Stimulated activated CD8-positive, alpha-beta memory T cell treated with anti-CD3 and anti-CD28 coated beads, Interleukin-2, amount 100 ng/mL, for 48 hours (primary cell): ENCODE measurements at regions not wholly inside any gene's neighbourhood (a gene's known extent, or its start where the extent isn't known, plus 50 kb on each side); places are given as distances from the start of the nearest gene placed in this dataset.

Source experiments
- DNase-seq, 2 donors: peaks; one replicate each; pipeline ENCODE4 v3.0.0-alpha.2; 2020; ENCODE audit warnings: low read depth in 2 of 2

GRCh38 chr16:9186061-9186460, 94.6 kb downstream of the HAPSTR1 start:
- no peak for DNase-seq

GRCh38 chr16:9188721-9189120, 97.3 kb downstream of the HAPSTR1 start:
- no peak for DNase-seq

GRCh38 chr16:9191274-9191850, 99.9 kb downstream of the HAPSTR1 start:
- DNase-seq: no peak

- DNase-seq: no peak
These were observed 101.3 kb downstream of the HAPSTR1 start for GRCh38 chr16:9192746-9193145.

- no peak for DNase-seq
These were observed 103.8 kb downstream of the HAPSTR1 start for GRCh38 chr16:9195287-9195686.

- DNase-seq: no peak
These were observed 106.7 kb downstream of the HAPSTR1 start for GRCh38 chr16:9197957-9198661.

GRCh38 chr16:9199311-9199710, 107.9 kb downstream of the HAPSTR1 start:
- DNase-seq: no peak

GRCh38 chr16:9199751-9200150, 108.3 kb downstream of the HAPSTR1 start:
- no peak for DNase-seq

GRCh38 chr16:9203956-9204355, 112.5 kb downstream of the HAPSTR1 start:
- DNase-seq: no peak

GRCh38 chr16:9205661-9206060, 114.2 kb downstream of the HAPSTR1 start:
- no peak for DNase-seq

- DNase-seq: no peak
These were observed 114.7 kb downstream of the HAPSTR1 start for GRCh38 chr16:9206156-9206555.

GRCh38 chr16:9212621-9213020, 121.2 kb downstream of the HAPSTR1 start:
- DNase-seq: no peak

- DNase-seq: no peak
These were observed 128.4 kb downstream of the HAPSTR1 start for GRCh38 chr16:9219813-9220212.

GRCh38 chr16:9225527-9226316, 134.3 kb downstream of the HAPSTR1 start:
- DNase-seq: no peak

- DNase-seq: no peak
These were observed 135.5 kb downstream of the HAPSTR1 start for GRCh38 chr16:9226924-9227323.

- DNase-seq: no peak
These were observed 139.6 kb downstream of the HAPSTR1 start for GRCh38 chr16:9231039-9231438.

- no peak for DNase-seq
These were observed 140.8 kb downstream of the HAPSTR1 start for GRCh38 chr16:9232102-9232770.

GRCh38 chr16:9235867-9236266, 144.4 kb downstream of the HAPSTR1 start:
- no peak for DNase-seq

GRCh38 chr16:9236319-9236718, 144.9 kb downstream of the HAPSTR1 start:
- DNase-seq: no peak

GRCh38 chr16:9238346-9238745, 146.9 kb downstream of the HAPSTR1 start:
- no peak for DNase-seq

- no peak for DNase-seq
These were observed 149.7 kb downstream of the HAPSTR1 start for GRCh38 chr16:9241177-9241576.

GRCh38 chr16:9248162-9248561, 156.7 kb downstream of the HAPSTR1 start:
- DNase-seq: no peak
